IPS-NIHi7 (cell line): ENCODE measurements at regions not wholly inside any gene's neighbourhood (a gene's known extent, or its start where the extent isn't known, plus 50 kb on each side); places are given as distances from the start of the nearest gene placed in this dataset.

Experiments
- DNase-seq: peaks from one replicate; pipeline ENCODE4 v3.0.0; 2012; ENCODE audit warnings: mixed read lengths; ENCODE audit errors: extremely low spot score

- no peak for DNase-seq
Observed at GRCh38 chr3:160622263-160623045, 54.5 kb upstream of the ARL14 start.

GRCh38 chr3:160618878-160619277 is 53.5 kb upstream of the KPNA4 start:
- DNase-seq, result no peak

- DNase-seq, result no peak
Observed at GRCh38 chr3:160618363-160618762, 53.0 kb upstream of the KPNA4 start.

- DNase-seq, result peak; percentile 32
Observed at GRCh38 chr3:160617636-160618035, 52.3 kb upstream of the KPNA4 start.

GRCh38 chr3:160616716-160617115 is 51.3 kb upstream of the KPNA4 start:
- no peak for DNase-seq

DNA sequence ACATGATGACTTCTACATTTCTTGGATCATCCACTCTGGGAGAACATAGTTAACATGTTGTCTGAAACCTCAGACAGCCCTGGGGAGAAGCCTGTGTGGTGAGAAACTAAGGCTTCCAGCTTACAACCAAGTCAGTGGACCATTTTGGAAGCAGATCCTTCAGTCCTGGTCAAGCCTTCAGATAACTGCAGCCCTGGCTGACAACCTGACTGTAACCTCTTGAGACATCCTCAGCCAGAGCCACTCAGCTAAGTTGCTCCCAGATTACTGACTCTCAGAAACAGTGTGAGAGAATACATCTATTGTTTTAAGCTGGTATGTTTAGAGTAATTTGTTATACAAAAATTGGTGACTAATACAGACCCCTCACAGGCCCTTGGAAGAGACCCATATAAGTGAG is 50.9 kb upstream of the KPNA4 start:
- no peak for DNase-seq
